Stimulated activated CD4-positive, alpha-beta T cell treated with anti-CD3 and anti-CD28 coated beads, Interleukin-2, amount 100 ng/mL, for 4 hours (primary cell): ENCODE measurements at regions not wholly inside any gene's neighbourhood (a gene's known extent, or its start where the extent isn't known, plus 50 kb on each side); places are given as distances from the start of the nearest gene placed in this dataset.

Experiments
- DNase-seq: peaks from one replicate; pipeline ENCODE4 v3.0.0-alpha.2; 2020; ENCODE audit warnings: low read depth

- DNase-seq: no peak
Measured at GRCh38 chr2:83650161-83650560, 808.9 kb downstream of the SUCLG1 start.

GRCh38 chr2:83640506-83640905, 818.6 kb downstream of the SUCLG1 start:
- DNase-seq: no peak

- no peak for DNase-seq
Measured at GRCh38 chr2:83633423-83633822, 825.7 kb downstream of the SUCLG1 start.

GRCh38 chr2:83630351-83630750, 828.7 kb downstream of the SUCLG1 start:
- no peak for DNase-seq

GRCh38 chr2:83615511-83615910, 843.6 kb downstream of the SUCLG1 start:
- DNase-seq: no peak

- no peak for DNase-seq
Measured at GRCh38 chr2:83613178-83613577, 845.9 kb downstream of the SUCLG1 start.

GRCh38 chr2:83602753-83603152, 856.3 kb downstream of the SUCLG1 start:
- no peak for DNase-seq

- DNase-seq: no peak
Measured at GRCh38 chr2:83596592-83597282, 862.3 kb downstream of the SUCLG1 start.

GRCh38 chr2:83595926-83596325, 863.2 kb downstream of the SUCLG1 start:
- DNase-seq: no peak

- DNase-seq: no peak
Measured at GRCh38 chr2:83595121-83595690, 863.9 kb downstream of the SUCLG1 start.

GRCh38 chr2:83594241-83595120, 864.6 kb downstream of the SUCLG1 start:
- DNase-seq: no peak

- DNase-seq: no peak
Measured at GRCh38 chr2:83587309-83587708, 871.8 kb downstream of the SUCLG1 start.

GRCh38 chr2:83585250-83585649, 873.8 kb downstream of the SUCLG1 start:
- no peak for DNase-seq

- DNase-seq: no peak
Measured at GRCh38 chr2:83584672-83585071, 874.4 kb downstream of the SUCLG1 start.

GRCh38 chr2:83582589-83582988, 876.5 kb downstream of the SUCLG1 start:
- no peak for DNase-seq

GRCh38 chr2:83579507-83579906, 879.6 kb downstream of the SUCLG1 start:
- no peak for DNase-seq

- no peak for DNase-seq
Measured at GRCh38 chr2:83578405-83578804, 880.7 kb downstream of the SUCLG1 start.

GRCh38 chr2:83574614-83575013, 884.5 kb downstream of the SUCLG1 start:
- no peak for DNase-seq

- DNase-seq: no peak
Measured at GRCh38 chr2:83573060-83573459, 886.0 kb downstream of the SUCLG1 start.

GRCh38 chr2:83572400-83572799, 886.7 kb downstream of the SUCLG1 start:
- DNase-seq: no peak

- DNase-seq: no peak
Measured at GRCh38 chr2:83567551-83567950, 891.5 kb downstream of the SUCLG1 start.

- DNase-seq: no peak
Measured at GRCh38 chr2:83565626-83566025, 893.5 kb downstream of the SUCLG1 start.

- DNase-seq: no peak
Measured at GRCh38 chr2:83565181-83565580, 893.9 kb downstream of the SUCLG1 start.
